Superior temporal gyrus (tissue), 1 donor: ENCODE measurements at regions not wholly inside any gene's neighbourhood (a gene's known extent, or its start where the extent isn't known, plus 50 kb on each side); places are given as distances from the start of the nearest gene placed in this dataset.
"Not testable (repeated sequence)": the region's sequence is repeated elsewhere in the genome, so short reads cannot be mapped to it uniquely, and the experiment has no call there.

Source experiments
- DNase-seq: peaks from one replicate; pipeline ENCODE4 v3.0.0-alpha.2; 2016; ENCODE audit errors: extremely low spot score

DNA sequence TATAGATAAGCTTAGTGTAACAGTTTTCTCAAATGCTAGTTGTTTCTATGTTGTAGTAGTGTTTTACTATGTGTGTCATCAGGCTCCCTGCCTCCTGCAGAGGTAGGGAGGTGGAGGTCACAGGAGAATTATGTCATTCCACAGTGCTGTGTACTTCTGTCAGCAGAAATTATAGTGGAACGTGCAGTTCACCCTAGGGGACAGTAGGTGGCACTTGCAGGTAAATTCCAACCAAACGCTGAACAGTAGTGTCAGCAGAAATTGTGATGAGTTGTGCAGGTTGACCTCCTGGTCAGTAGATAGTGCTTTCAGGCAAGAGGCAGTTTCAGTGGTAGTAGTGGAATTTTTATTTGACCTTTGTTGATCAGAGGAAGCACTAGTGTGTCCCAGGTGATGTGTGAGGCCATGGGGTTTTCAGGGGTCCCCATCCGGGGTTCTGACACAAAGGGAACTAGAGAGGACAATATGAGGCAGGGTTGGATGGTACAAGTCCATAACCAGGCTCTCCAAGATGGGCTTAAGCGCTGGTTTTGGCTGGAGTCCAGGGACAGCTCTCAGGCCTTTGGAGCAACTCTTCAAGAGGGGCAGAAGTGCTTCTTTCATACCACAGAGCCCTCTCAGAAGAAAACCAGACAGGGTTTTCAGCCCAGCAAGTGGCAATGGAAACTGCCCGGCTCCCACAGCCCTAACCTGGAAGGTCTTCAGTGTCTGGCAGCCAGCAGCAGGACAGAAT, 402.9 kb downstream of the CYLC2 start:
- peak; percentile 70 for DNase-seq

DNA sequence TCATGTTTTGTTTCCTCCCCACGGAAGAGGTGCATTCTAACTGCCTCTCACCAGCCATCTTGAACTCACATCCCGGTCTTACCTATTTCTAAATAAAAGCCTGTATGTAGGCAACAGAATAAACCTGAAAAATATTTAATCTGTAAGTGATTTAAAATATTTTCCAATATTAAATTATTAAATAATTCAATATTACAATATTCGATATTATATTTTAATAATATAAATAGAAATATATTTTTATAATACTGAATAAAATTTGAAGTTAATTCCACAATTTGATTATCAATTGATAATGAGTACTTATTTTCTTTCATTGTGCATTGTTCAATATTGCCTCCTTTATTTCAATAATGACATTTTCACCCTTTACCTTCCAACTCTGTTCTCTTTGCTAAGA, 404.4 kb downstream of the CYLC2 start:
- DNase-seq, result no peak

DNA sequence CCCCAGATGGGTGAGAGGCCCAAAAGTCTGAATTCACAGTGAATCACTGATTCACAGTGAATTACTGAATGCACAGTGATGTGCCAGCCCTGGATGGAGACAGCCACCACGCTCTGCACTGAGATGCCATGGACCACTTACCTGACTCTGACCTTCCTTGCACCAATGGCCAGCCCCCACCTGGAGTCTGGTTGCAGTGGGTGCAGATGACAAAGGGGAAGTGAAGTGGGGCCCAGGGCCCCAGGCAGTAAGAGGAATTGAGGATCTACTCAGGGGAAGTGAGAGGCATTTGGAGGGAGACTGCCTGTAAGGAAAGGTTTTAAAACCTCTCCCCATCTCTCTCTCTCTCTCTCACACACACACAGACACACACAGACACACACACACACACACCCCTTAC, 412.1 kb downstream of the CYLC2 start:
- no peak for DNase-seq

DNA sequence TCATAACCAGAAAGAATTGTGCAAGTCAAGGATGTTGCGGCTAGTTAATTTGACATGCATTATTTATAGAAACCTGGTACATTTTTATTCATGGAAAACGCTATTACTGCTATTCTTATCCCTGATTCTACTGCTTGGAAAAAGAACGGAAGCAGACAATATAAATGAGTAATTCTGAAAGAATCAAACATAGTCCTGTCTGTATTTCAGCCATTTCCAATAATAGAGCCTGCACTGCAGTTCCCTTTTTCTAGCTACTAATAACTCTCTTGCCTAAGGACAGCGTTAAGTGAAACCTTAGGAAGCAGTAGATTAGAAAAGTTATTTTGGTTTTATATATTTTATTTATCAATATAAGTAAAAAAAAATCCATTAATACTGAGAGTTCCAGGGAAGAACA, 414.9 kb downstream of the CYLC2 start:
- no peak for DNase-seq

DNA sequence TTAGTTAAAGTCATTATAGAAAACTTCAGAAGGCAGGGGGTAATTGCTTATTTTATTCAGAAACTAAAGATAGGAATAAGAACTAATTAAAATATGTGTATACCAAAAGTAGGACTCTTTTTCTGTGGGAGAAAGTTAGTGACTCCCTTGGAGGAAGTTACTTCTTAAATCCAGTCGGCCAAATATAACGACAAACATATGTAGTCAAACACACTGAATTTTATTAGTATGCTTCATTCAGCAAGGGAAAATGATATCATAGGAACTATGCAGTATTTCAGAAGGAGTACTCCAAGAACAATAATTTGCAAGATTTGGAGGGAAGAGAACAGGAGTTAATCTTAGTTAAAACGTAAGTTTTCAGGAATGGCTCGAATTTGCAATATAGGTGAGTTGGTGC, 432.6 kb downstream of the CYLC2 start:
- DNase-seq, result no peak

DNA sequence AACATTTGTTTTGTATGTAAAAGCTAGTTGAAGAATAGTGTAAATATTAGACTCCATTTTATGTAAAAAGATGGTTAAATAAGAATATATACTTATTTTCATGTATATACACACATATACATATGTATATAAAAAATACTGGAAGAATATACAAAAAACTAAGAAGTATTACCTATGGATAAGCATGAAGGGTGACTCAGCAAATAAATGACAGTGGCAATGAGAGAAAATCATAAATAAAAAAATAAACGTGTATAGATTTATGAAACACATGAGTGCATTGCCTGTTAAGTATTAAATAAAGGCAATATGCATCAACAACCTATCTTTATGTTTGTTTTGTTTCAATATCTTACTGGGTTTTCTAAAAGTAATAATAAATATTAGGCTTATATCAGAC, 435.3 kb downstream of the CYLC2 start:
- DNase-seq, result no peak

DNA sequence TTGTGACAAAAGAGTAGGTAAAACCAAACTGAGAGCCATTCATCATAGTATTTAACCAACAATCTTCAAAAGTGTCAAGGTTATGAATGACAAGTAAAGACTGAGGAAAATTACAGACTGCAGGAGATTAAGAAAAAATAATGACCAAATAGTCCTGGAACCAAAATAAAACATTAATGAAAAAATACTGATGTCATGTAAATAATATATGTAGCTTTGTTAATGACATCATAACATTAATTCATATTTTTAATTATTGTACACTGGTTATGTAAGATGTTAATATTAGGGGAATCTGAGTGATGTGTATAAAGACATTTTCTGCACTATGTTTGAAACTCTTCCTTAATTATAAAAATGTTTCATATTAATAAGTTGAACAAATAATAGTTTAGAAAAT, 436.7 kb downstream of the CYLC2 start:
- no peak for DNase-seq

DNA sequence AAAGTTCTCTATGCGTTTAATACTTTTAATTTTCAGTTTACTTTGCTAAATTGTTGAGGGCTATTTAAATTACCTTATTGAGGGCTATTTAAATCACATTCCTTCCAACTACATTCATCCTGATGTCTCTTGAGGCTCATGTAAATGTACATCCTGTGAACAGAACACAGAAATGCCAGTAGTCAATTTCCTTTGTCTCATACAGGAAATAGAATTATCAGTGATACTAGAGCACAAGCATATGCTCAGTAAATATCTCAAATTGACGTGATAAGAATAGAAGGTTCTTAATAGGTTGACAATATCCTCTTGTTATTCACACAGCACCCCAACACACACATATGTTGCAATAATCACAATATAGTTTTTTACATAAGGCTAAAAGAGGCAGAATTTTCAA, 449.0 kb downstream of the CYLC2 start:
- no peak for DNase-seq

DNA sequence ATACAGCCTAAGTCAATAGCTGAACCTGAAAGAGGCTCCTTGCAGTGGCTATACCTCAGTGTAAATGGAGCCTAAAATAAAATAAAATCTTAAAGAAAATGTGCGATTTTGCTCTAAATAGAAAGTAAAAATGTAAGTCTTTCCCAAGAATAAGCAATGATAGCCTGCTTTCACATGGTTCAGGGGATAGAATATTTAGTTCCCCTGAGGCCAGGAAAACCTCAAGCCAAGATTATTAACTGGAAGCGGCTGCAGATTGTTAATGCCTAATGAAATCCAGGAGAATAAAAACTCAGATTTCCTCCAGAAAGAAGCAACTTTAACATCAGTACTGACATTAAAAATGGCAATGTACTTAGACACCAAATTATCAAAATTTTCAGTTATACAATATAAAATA, 463.7 kb downstream of the CYLC2 start:
- DNase-seq, result no peak

DNA sequence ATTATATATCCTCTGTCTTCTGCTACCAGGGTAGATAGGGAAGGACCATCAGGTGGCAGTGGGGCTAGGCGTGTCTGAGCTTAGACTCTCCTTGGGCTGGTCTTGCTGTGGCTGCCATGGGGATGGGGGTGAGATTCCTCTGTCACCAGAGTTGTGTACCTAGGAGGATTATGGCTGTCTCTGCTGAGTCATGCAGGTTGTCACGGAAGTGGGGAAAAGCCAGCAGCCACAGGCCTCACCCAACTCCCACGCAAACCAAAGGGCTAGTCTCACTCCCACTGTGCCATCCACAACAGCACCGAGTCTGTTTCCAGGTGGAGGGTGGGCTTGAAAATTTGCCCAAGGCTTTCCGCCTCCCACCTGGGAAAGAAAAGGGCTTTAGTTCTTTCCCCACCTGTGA, 476.1 kb downstream of the CYLC2 start:
- DNase-seq, result no peak

DNA sequence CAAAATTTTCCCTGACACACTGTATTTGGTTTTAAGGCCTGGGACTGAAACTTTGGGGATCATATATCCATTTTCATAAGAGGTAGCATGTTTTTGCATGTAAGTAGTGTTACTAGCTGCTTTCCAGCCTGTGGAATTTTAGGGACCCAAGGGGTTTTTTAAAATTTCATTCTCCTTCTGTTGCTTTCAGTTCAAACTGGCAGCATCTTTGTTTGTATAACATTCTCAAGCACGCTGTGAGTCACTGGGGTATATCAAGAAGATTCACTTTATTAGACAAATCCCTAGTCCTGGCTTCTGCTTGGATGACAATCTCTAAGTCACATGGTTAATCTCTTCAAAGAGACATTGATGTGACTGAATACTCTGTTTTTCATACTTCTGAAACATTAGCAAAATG, 479.0 kb downstream of the CYLC2 start:
- DNase-seq, result no peak

DNA sequence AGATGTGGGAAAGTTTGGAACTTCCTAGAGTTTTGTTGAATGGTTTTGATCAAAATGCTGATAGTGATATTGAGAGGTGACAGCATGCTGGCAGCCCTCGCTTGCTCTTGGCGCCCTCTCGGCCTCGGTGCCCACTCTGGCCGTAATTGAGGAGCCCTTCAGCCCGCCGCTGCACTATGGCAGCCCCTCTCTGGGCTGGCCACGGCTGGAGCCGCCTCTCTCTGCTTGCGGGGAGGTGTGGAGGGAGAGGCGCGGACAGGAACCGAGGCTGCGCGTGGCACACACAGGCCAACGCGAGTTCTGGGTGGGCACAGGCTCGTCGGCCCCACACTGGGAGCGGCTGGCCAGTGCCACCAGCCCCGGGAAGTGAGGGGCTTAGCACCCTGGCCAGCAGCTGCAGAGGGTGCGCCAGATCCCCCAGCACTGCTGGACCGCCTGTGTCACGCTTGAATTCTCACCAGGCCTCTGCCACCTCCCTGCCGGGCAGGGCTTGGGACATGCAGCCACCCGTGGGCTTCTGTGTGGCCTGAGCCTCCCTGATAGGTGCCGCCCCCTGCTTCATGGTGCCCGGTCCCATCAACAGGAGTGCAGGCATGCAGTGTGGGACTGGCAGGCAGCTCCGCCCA, 488.5 kb downstream of the CYLC2 start:
- DNase-seq, result no peak

DNA sequence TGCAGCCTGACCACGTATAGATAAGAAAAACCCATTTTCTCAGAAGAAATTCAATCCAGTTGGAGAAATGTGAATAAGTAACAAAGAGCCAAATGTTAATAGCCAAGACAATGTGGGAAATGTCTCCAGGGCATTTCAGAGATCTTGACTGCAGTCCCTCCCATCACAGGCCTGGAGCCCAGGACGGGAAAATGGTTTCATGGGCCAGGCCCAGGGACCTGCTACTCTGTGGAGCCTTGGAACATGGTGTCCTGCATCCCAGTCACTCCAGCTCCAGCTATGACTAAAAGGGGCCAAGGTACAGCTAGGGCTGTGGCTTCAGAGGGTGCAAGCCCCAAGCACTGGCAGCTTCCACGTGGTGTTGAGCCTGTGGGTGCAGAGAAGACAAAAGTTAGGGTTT, 490.0 kb downstream of the CYLC2 start:
- DNase-seq, result no peak

DNA sequence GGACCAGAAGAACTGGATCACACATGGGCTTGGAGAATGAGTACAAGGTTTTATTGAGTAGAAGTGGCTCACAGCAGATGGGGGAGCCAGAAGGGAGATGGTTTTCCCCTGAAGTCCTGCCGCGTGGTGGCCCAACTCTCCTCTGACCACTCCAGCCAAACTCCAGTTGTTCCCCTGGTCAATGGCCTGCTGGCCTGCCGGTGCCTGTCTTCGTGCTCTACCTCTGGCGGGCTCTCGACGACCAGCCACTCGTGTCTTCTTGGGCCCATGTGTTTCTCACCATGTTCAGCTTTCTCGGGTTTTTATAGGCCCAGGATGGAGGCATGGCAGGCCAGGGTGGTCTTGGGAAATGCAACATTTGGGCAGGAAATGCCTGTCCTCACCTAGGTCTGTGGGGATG, 519.6 kb downstream of the CYLC2 start:
- DNase-seq, result no peak

DNA sequence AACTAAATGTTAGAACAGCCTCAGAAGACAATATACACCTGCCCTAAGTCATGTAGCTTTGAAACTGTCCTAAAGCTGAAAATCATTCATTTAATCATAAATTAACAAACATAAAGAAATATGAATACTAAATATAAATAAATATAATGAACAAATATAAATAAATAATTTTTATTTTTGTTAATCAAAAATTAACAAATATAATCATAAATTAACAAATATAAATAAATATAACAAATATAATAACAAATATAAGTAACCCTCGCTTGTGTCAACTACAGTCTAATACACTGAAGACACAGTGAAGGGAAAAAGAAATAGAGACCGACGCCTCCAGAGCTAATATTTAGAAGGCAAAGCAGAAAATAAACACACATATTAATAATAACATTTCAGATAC, 527.3 kb downstream of the CYLC2 start:
- no peak for DNase-seq

DNA sequence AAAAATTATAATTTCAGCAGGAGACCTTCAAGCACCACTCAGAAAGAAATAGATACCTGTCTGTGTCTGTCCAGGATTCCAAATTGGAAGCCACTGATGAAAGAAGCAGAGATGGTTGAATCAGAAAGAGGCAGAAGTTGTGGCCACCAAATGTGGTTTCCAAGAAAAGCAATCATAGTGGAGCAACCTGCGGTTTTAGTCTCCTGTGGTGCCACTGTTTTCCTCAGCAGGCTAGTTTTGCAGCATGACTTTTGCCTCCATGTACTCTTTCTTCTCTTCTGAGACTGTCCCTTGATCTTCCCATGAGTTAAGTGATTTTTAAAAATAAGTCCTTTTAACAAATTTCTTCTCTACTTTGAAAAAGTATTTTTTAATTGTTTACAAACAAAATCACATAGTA, 535.8 kb downstream of the CYLC2 start:
- DNase-seq, result no peak

DNA sequence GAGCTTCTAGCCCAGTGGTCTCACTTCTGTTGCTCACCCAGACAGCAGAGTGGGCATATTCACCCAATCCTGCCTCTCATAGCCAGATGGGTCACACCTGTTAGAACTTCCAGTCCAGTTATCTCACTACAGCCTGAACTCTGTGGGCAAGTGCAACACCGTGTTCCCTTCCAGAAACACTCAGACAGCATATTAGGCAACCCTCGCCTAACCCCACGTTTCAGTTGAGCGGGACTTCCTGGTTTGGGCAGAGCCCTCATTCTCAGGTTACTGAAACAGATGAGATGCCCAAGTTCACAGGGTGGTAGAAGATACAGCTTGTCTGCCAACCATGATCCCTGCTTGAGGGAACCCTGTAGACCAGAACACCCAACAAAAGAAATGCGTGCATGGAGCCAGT, 538.2 kb downstream of the CYLC2 start:
- no peak for DNase-seq

DNA sequence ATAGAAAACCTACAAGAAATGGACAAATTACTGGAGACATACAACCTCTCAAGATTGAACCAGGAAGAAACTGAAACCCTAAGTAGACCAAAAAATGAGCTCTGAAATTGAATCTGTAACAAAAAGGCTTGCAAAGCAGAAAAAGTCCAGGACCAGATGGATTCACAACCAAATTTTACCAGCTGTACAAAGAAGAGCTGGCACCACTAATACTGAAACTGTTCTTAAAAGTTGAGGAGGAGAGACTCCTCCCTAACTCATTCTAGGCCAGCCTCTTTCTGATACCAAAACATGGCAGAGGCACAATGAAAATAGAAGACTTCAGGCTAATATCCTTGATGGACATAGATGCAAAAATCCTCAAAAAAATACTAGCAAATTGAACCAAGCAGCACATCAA, 542.3 kb downstream of the CYLC2 start:
- DNase-seq, result no peak

DNA sequence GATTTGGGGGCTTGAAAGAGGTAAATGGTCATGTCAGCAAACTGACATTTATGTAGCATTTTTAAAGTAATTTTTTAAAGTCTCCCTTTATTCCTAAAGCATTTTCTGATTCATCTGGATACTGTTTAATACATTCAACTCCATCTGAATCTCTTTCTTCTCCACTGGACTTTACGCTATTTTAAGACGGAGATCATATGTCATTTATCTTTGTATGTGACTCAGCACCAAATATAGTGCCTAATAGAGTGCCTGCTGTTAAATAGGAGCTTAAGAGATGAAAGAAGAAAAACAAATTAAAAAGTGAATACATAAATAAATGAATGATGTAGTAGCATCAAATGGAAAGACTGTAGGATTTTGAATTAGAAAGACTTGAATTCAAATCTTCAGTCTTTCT, 548.8 kb upstream of the SMC2 start:
- DNase-seq, result no peak

DNA sequence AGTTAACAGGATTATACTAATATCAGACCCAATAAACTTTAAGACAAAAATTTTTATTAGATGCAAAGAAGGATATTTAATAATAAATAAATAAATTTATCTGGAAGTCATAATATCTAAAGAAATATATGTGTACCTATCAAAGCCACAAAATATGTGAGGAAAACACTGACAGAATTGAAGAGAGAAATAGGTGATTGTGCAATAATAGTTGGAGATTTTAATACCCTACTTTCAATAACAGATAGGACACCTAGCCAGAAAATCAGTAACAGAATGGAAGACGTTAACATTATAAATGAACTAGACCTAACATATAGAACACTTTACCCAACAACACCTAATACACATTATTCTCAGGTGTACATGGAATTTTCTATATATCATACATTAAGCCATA, 541.4 kb upstream of the SMC2 start:
- DNase-seq, result no peak

DNA sequence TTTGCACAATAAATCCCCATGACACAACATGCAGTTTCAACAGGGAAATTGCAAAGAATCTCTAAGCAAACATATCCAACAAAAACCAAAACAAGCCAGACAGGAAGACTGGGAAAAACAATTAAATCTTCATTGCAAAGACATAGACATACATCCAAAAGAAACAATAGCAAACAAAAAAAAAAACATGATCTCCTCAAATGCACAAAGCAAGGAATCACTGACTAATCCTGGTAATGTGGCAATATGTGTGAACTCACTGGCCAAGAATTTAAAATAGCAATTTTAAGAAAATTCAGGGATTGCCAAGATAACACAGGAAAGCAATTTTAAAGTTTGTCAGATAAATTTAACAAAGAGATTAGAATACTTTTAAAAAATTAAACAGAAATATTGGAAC, 520.1 kb upstream of the SMC2 start:
- DNase-seq, result no peak

DNA sequence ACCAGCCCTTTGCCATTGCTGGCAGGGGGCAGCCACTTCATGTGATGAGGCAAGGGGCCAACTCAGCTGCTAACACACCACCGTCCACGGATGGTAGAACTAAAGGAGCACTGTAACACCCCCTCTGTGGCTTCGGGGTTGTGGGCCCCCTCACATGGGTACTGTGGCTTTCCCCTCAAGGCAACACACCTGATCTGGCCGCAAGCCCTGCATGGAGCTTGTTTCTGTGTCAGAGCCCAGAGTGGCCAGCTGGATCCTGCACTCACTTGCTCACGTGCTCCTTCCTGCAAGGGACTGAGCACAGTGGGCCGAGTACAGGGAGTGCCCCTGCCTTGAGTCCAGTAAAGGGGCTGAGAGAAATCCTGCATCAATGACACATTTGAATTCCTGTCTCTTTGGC, 507.4 kb upstream of the SMC2 start:
- DNase-seq, result no peak

DNA sequence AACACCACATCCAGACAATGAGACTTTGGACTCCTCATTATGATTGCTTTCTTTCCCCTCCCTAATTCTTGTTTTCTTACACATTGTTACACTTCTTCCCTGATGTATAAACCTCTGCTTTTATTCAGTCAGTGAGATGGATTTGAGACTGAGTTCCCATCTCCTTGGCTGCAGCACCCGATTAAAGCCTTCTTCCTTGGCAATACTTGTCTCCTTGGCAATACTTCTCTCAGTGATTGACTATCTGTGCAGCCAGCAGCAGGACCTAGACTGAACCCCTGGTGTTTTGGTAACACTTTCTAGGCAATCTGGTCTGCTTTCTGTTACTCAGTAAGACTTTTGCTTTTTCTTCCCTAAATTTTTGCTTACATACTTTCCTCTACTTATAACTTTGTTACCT, 492.8 kb upstream of the SMC2 start:
- no peak for DNase-seq

DNA sequence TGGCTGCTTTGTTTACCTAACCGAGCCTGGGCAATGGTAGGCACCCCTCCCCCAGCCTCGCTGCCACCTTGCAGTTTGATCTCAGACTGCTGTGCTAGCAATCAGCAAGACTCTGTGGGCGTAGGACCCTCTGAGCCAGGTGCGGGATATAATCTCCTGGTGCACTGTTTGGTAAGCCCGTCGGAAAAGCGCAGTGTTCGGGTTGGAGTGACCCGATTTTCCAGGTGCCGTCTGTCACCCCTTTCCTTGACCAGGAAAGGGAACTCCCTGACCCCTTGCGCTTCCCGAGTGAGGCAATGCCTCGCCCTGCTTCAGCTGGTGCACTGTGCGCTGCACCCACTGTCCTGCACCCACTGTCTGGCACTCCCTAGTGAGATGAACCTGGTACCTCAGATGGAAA, 482.2 kb upstream of the SMC2 start:
- not testable (repeated sequence) for DNase-seq
